Common myeloid progenitor, CD34-positive (primary cell): ENCODE measurements at regions not wholly inside any gene's neighbourhood (a gene's known extent, or its start where the extent isn't known, plus 50 kb on each side); places are given as distances from the start of the nearest gene placed in this dataset.

ENCODE experiments used
- CTCF ChIA-PET: fragments of 350-600 bp; sonication (Branson Sonifier 250); formaldehyde crosslinking; loops from one replicate; lab custom pipeline; 2021; ENCODE audit warnings: antibody characterized with exemption; lab: Charles Lee
- POLR2A ChIA-PET: fragments of 350-600 bp; sonication (Branson Sonifier 250); formaldehyde crosslinking; loops from one replicate; lab custom pipeline; 2021; ENCODE audit warnings: antibody characterized with exemption; lab: Charles Lee
- DNase-seq, 3 donors: peaks; one replicate each; pipeline versions ENCODE4 v3.0.0 to v3.0.0-alpha.2; 2013
- H3K27ac ChIP-seq, 2 experiments: 1 replicate in 1 of 2; 2 replicates in 1 of 2; pipeline ENCODE4 v1.7.0; 2013; ENCODE audit warnings: inconsistent platforms in 2 of 2, low read length in 2 of 2, mild to moderate bottlenecking in 2 of 2, low read depth in 1 of 2, moderate library complexity in 1 of 2; ENCODE audit not compliant: severe bottlenecking in 2 of 2, insufficient read depth in 1 of 2, poor library complexity in 1 of 2
- H3K27me3 ChIP-seq, 5 experiments: replicated peaks in 2 of 5; 1 replicate in 3 of 5; 2 replicates in 2 of 5; pipeline versions ENCODE4 v1.6.1 to v1.7.0; 2013; ENCODE audit warnings: low read length in 4 of 5, mild to moderate bottlenecking in 2 of 5, moderate library complexity in 2 of 5, inconsistent platforms in 1 of 5; ENCODE audit not compliant: insufficient read depth in 5 of 5, control insufficient read depth in 4 of 5
- H3K36me3 ChIP-seq, 4 experiments: 1 replicate in 2 of 4; 2 replicates in 2 of 4; pipeline versions ENCODE4 v1.6.1 to v1.7.0; 2013; ENCODE audit warnings: low read length in 3 of 4, control low read depth in 1 of 4, mild to moderate bottlenecking in 1 of 4; ENCODE audit not compliant: control insufficient read depth in 4 of 4, insufficient read depth in 4 of 4
- H3K4me1 ChIP-seq, 4 experiments: 1 replicate in 3 of 4; 2 replicates in 1 of 4; pipeline versions ENCODE4 v1.6.1 to v1.7.1; 2013; ENCODE audit warnings: low read length in 3 of 4, mild to moderate bottlenecking in 3 of 4, control low read depth in 1 of 4, inconsistent platforms in 1 of 4, moderate library complexity in 1 of 4; ENCODE audit not compliant: control insufficient read depth in 4 of 4, insufficient read depth in 4 of 4; ENCODE audit errors: control extremely low read depth in 1 of 4
- H3K4me3 ChIP-seq, 7 experiments: 1 replicate in 4 of 7; 2 replicates in 3 of 7; pipeline versions ENCODE4 v1.5.1 to v1.7.0; 2013; ENCODE audit warnings: mild to moderate bottlenecking in 7 of 7, low read length in 6 of 7, moderate library complexity in 6 of 7, inconsistent platforms in 2 of 7, low read depth in 2 of 7, control low read depth in 1 of 7; ENCODE audit not compliant: insufficient read depth in 4 of 7, control insufficient read depth in 1 of 7; ENCODE audit errors: extremely low read depth in 1 of 7
- H3K9me3 ChIP-seq, 5 experiments: 1 replicate in 4 of 5; 2 replicates in 1 of 5; pipeline versions ENCODE4 v1.6.1 to v1.7.1; 2013; ENCODE audit warnings: low read length in 4 of 5, mild to moderate bottlenecking in 2 of 5, inconsistent platforms in 1 of 5, low read depth in 1 of 5, moderate library complexity in 1 of 5; ENCODE audit not compliant: control insufficient read depth in 4 of 5, insufficient read depth in 2 of 5; ENCODE audit errors: control extremely low read depth in 1 of 5
- WGBS: methylation state at CpG from one replicate; pipeline ENCODE4 v1.1.5; 2013; ENCODE audit not compliant: insufficient coverage; 5-methylcytosine and 5-hydroxymethylcytosine counted together

DNA sequence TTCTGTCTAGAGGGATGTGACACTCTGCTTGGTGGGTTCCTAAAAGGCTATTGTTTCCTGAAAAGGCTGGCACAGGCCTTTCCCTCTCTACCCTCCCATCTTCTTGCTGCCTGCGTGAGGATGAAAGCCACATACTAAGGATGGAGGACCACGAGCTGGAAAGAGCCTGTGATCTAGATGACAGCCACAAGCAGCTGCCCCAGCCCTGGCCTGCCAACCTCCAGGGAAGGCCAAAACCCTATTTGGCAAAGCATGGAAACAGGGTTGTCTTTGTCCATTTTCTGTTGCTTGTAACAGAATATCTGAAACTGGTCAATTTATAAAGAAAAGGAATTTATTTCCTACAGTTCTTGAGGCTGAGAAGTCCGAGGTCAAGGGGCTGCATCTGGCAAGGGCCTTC is 144.5 kb downstream of the FBLN2 start:
- H3K4me1 ChIP-seq, result no peaks in the 10 kb centered on the region
- no peak overlapping the region for H3K27ac ChIP-seq
- H3K9me3 ChIP-seq, result peaks cover 0 to 4% (median 0%) of the 10 kb centered on the region in 5 experiments
- 67% methylated on average over 1 of the region's 3 CpGs for WGBS
- no peaks in the 10 kb centered on the region for H3K36me3 ChIP-seq
- no peak overlapping the region for H3K4me3 ChIP-seq
- peaks cover 0 to 8% (median 3%) of the 10 kb centered on the region in 5 experiments for H3K27me3 ChIP-seq
- ChIA-PET CTCF (no interaction called here), POLR2A (no interaction called here)
- no peak for DNase-seq

DNA sequence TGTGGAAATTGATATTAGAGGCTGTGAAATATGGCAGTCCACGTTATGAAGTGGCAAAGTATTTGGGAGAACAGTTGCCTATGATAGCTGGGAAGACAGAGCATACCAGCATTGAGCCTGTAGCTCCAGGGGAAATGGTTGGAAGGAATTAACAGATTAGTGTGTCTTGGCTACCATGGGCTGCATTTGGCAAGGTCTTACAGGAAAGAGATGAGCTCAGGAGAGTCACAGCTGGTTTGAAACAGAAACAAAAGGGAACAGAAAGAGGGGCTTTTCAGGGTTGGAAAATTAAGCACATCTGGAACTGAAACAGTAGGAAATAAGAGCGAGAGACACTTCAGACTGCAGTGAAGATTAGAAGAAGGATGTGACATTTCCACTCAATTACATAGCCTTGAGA is 141.7 kb downstream of the FBLN2 start:
- H3K4me3 ChIP-seq, result no peak overlapping the region
- H3K9me3 ChIP-seq, result peaks cover 0 to 4% (median 0%) of the 10 kb centered on the region in 5 experiments
- WGBS, result 93% methylated on average over 2 of the region's 2 CpGs
- H3K27ac ChIP-seq, result no peak overlapping the region
- H3K36me3 ChIP-seq, result no peaks in the 10 kb centered on the region
- peaks cover 0 to 10% (median 0%) of the 10 kb centered on the region in 5 experiments for H3K27me3 ChIP-seq
- H3K4me1 ChIP-seq, result no peaks in the 10 kb centered on the region
- ChIA-PET POLR2A (interaction anchor here (0.6 kb wide), 1 partner anchor 431 kb away, joined by 3 read pairs; no protein-coding TSS in a partner anchor), CTCF (interaction anchor here (1.5 kb wide), 1 partner anchor 33 kb away, joined by 6 read pairs; no protein-coding TSS in a partner anchor)
- DNase-seq, result no peak

DNA sequence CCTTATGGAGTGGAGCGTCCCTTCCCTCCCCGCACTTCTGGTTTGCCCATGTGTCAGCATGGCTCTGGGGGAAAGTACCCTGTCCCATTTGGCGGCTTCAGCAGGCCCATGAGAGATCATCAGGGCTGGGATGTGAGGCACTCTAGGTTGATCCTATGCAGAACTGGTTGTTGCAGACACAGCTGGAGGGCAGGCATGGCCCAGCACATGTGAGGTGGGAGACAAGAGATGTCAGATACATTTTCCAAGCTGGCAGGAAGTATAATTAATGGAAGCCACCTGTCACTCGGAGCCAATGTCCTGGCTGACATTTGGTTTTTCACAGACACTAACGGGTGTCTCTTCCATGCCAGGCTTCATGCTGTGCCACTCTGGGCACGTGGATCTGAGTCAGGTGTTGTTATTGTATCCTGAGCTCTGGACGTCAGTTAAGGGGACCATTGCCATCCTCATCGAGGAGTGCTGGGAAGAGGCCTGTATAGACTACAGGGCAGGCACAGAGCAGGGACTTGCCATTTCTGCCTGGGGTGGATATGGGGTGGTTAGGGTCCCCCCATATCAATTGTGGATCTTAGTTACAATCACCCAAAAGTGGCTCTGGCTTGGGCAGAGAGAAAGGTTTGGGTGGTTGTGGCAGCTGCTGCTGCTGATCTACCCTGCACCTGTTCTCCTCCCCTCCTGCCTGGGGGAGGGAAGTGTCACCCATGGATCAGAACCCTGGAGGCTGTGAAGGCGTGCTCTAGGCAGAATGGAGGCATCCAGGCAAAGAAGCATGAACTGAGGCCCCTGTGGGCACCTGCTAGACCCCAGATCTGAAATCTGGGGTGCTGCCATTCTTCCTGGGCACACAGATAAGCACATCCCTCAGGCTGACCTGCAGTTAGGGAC is 140.7 kb downstream of the FBLN2 start:
- 96% methylated on average over 8 of the region's 9 CpGs for WGBS
- POLR2A ChIA-PET, result no interaction called here

DNA sequence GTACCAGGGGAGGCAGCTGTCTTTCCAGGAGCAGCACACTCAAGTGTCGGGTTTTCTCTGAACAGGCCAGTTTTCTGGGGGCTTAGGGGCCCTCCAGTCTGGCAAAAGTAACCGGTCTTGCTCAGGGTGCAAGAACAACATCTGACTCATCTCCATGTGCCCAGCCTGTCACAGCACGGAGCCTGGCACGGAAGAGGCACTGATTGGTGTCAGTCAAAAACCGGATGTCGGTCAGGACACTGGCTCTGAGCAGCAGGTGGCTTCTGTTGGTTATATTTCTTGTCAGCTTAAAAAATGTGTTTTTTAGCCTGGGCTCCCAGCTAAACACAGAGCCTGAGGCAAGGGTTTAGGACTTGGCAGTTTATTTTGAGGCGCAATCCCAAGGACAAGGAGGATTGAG is 139.9 kb downstream of the FBLN2 start:
- H3K36me3 ChIP-seq, result no peaks in the 10 kb centered on the region
- peaks cover 0 to 10% (median 0%) of the 10 kb centered on the region in 5 experiments for H3K27me3 ChIP-seq
- H3K4me1 ChIP-seq, result no peaks in the 10 kb centered on the region
- no peak overlapping the region for H3K27ac ChIP-seq
- 95% methylated on average over 5 of the region's 7 CpGs for WGBS
- DNase-seq, result no peak
- H3K4me3 ChIP-seq, result no peak overlapping the region
- CTCF ChIA-PET, result interaction anchor here (0.8 to 1.4 kb wide), 3 partner anchors 10 to 197 kb away, joined by 3 read pairs; no protein-coding TSS in a partner anchor
- H3K9me3 ChIP-seq, result peaks cover 0 to 4% (median 0%) of the 10 kb centered on the region in 5 experiments
- POLR2A ChIA-PET, result no interaction called here

More for the DNA sequence above, 140.7 kb downstream of the FBLN2 start:
- DNase-seq, result no peak
- Histone ChIP-seq H3K4me3 (no peak overlapping the region), H3K4me1 (no peaks in the 10 kb centered on the region), H3K27me3 (peaks cover 0 to 10% (median 0%) of the 10 kb centered on the region in 5 experiments), H3K9me3 (peaks cover 0 to 4% (median 0%) of the 10 kb centered on the region in 5 experiments), H3K36me3 (no peaks in the 10 kb centered on the region), H3K27ac (no peak overlapping the region)
- CTCF ChIA-PET, result interaction anchor here (1.3 to 1.4 kb wide), 2 partner anchors 11 to 32 kb away, joined by 3 read pairs; no protein-coding TSS in a partner anchor

DNA sequence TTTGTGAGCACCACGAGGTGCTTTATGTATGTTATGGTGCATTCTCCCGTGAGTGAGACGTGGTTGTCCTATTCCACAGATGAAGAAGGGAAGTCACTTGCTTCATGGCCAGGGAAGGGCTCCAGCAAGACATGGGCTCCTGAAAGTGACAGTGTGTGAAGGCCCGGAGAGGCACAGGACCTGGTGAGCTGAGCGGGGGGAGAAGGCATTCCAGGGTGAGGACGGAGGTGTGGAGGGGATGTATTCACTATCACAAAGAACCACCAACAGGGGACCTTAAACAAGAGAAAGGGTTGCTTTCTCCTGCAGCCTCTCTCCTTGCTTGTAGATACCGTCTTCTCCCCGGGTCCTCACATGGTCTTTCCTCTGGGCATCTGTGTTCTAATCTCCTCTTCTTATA is 139.1 kb downstream of the FBLN2 start:
- no peaks in the 10 kb centered on the region for H3K36me3 ChIP-seq
- ChIA-PET POLR2A (no interaction called here), CTCF (interaction anchor here (0.8 to 1.4 kb wide), 2 partner anchors 30 to 197 kb away, joined by 3 read pairs; no protein-coding TSS in a partner anchor)
- H3K4me3 ChIP-seq, result no peak overlapping the region
- H3K4me1 ChIP-seq, result no peaks in the 10 kb centered on the region
- 97% methylated on average over 6 of the region's 8 CpGs for WGBS
- no peak for DNase-seq
- no peak overlapping the region for H3K27ac ChIP-seq
- peaks cover 0 to 4% (median 0%) of the 10 kb centered on the region in 5 experiments for H3K9me3 ChIP-seq
- peaks cover 0 to 10% (median 0%) of the 10 kb centered on the region in 5 experiments for H3K27me3 ChIP-seq
